ENCODE measurements at regions not wholly inside any gene's neighbourhood (a gene's known extent, or its start where the extent isn't known, plus 50 kb on each side); places are given as distances from the start of the nearest gene placed in this dataset.
"Not testable (repeated sequence)": the region's sequence is repeated elsewhere in the genome, so short reads cannot be mapped to it uniquely, and the experiment has no call there.

DNA sequence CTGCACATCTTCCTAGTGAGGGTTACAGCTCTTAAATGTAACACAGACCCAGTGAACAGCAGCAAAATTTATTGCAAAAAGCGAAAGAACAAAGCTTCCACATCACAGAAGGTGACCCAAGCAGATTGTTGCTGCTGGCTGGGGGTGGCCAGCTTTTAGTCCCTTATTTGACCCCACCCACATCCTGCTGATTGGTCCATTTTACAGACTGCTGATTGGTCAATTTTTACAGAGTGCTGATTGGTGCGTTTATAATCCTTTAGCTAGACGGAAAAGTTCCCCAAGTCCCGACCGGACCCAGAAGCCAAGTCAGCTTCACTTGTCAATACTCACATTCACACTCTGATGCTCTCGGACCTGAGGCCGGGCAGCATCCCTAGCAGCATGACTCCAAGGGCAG, 154.5 kb upstream of the ATP10A start:
- DNase-seq = no peak

DNA sequence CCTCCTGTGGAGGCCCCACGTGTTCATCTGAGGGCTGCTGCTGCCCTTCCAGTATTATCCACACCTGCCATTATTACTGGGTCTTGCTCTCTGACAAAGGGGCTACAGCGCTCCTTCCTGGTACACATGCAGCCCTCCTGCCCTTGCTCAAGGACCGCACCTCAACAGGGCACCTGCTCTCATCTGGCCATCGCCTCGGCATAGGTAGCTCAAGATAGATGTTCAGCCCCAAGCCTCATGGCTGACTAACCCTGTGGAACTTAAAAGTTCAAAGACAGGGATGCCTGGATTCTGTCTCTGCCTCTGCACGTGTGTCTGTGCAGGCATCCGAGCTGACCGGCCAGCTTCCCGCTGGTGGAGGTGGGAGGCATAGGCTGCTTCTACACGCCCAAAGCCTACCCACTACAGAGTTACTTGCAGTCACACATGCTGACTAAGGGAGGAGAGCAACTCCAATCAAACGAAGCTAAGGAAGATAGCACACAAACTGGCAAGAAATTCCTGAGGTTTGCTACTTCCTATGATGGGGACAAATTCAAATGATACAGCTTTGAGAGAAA, 152.5 kb upstream of the ATP10A start:
- DNase-seq = no peak

DNA sequence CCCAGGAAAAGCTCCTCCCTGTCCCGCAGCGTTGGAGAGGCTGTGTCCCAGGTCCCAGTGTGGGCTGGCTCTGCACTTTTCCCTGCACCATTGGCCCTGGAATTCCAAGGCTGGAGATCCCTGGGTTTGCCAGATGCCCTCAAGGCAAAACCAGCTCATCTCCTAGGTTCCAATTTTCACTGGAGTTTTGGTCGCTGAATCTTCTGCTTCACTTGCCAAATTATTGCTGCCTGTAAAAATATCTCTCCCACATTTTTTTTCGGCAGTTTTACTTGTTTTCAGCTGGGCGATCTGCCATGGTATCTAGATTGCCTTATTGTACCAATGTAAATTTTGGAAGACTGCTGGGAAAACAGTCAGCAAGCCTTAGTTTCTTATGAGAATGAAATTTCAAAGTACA, 150.9 kb upstream of the ATP10A start:
- DNase-seq = no peak

DNA sequence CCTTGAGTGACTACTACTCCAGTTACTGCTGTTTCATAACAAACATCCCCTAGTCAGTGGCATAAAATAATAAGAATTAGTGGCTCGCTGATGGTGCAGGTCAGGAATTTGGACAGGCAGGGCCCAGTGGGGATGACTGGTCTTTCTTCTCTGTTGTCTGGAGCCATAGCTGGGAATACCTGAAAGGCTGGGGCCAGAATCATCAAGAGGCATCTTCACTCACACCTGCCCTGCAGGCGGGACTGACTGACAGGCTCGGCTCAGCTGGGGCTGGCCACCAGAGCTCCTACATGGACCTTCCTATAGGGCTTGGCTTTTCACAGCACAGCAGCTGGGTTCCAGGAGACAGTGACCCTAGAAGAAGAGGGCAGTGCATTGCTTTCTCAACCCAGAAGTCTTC, 148.8 kb upstream of the ATP10A start:
- no peak for DNase-seq

DNA sequence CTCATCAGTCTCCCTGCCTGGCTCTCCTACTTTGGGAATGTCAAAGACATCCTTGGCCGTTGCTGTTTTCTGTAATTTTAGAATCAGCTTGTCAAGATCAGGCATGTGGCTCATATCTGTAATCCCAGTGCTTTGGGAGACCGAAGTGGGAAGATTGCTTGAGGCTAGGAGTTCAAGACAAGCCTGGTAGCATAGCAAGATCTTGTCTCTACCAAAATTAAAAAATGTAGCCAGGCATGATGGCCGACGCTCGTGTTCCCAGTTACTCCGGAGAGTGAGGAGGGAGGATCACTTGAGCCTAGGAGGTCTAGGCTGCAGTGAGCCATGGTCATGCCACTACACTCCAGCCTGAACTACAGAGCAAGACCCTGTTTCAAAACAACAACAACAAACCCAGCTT, 144.0 kb upstream of the ATP10A start:
- no peak for DNase-seq

DNA sequence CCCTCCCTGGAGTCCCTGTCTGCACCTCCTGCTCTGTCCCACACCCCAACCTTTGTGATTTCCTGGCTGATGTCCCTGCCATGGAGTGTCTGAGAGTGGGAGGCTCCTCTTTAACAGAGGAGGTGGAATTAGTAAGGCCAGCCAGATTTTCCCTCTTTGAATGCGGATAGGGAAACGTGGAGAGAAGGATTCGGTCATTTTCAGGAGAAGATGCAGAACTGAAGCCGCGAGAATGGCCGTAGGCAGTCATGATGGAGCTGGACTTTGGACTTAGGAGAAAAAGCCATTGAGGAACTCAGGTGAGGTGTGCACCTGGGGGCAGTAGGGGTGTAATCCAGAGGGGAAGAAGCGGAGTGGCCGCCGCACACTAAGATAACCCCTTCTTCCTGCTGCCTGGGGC, 138.1 kb upstream of the ATP10A start:
- no peak for DNase-seq

DNA sequence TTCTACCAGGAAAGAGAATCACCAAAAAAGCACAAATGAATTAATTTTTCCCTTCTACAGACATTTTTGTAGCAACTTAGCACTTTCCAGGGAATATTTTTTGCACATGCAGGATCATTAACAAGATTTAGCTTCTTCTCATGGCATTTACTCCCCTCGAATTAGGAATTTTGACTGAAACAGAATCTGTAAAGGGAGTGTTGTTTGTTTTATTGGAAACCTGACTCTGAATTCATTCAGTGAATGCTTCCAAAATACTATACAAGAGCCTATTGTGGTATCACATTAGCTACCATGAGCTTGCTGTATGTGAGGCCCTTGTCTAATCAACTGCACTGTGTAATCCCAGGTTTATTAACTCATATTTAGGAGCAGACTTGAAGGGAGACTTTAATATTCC, 130.4 kb upstream of the ATP10A start:
- DNase-seq = no peak

DNA sequence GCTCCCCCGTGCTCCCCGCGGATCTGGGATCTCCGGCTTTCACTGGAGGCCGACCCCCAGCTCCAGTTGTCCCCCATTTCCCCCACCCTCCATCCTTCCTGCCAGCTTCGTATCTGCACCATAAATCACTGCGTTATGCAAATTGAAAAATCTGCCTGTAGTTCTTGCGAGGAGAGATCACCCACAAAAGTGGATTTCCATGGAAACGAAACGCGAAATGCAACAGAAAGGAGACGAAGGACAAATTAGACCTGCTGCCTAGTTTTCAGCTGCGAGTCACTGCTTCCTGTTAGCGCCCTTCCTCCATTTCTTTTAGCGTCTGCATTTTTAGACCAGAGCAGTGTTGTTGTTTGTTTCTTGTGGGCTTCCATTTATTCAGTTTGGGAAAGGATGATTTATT, 127.1 kb upstream of the ATP10A start:
- no peak for DNase-seq

DNA sequence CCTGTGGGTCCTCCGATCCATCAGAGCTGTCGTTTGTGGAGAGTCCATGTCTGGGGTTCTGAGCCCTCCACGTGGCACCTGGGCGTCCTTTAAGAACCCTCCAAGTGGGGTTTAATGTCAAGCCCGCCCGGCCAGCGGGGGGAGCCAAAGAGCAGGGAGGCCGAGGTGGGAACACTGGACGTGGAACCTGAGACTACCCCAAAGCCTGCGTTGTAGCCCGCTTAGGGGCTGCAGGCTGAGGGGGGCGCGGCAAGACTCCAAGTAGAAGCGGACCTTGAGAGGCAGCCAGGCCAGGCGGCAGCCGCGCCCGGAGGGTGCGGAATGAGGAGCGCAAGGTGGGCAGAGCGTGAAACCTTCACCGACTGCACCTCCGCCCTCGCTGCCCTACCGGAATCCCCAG, 126.2 kb upstream of the ATP10A start:
- no peak for DNase-seq

DNA sequence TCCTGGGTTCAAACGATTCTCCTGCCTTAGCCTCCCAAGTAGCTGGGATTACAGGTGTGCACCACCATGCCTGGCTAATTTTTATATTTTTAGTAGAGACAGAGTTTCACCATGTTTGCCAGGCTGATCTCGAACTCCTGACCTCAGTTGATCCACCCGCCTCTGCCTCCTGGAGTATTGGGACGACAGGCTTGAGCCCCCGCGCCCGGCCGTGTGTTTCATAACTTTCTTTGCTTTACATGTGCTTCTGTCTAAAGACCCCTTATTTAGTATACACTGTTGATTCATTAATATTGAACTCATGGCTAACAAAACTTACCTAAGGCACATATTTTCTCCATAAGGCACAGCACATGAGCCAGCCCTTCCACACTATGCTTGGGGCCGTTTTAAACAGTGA, 125.6 kb upstream of the ATP10A start:
- DNase-seq = not testable (repeated sequence)

DNA sequence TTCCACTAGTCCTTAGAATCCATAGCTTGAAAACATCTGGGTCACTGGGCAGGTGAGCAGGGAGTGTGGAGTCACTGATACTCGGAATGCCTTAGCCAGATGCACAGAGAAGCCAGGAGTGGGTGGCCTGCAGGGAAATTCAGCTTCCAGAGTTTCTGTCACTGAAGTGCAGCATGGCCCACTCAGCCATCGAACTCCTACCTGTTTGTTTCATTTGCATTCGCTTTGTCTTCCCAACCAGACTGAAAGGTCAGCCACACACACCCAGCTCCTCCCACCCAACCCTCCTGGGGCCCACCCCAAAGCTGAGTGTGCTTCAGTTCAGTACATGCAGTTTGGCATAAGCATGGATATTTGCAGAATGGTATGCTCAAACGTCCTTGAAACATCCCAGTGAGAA, 124.5 kb upstream of the ATP10A start:
- DNase-seq = no peak

DNA sequence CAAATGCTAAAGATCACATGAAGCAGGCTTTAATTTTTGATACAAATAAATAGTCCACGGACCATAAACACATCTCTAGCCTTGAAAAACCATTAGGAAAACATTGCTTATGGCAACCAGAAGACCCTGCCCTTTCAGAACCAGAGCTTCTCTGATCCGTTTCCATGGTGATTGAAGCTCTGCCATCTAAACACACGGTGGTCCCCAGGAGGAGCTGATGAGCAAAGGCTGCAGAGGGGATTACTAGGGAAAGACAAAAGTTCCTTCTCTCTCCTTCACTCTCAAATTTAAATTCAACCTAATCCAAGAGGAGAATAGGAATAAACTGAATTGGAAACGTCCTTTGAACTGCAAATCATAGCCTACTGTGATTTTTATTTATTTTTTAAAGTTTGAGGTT, 122.0 kb upstream of the ATP10A start:
- no peak for DNase-seq

DNA sequence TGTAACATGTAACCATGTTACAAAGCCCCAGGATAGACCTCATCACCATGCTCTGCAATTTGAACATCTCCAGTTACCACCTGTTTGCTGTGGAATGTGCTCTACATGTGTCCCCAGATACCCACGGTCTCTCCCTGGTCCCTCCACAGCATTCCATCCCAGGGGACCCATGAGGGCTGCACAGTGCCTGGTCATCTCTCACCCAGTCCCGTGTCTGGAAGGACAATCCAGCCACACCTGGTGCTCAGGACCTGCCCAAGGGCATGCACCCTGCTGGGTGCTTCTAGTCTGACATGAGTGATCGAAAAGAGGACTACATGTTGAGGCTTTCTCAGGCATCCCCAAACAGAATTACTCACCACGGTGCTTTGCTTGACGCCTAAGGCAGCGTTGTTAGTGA, 119.6 kb upstream of the ATP10A start:
- no peak for DNase-seq

DNA sequence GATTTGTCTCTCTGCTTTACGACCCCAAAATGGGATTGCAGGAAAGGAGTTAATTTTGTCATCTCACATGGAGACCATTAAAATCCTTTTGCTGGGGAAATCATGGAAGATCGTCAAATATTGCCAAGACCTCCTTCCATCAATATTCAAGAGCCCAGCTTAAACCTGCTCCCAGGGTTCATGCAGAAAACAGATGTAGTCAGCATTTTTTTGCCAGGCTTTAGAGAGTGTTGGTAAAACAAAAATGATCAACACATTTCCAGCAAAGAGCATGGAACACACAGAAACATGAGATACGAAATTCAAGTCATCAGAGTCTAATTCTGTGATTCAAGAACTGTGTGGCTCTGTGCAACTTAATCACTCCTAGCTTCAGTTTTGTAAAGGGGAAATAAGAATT, 118.0 kb upstream of the ATP10A start:
- no peak for DNase-seq

DNA sequence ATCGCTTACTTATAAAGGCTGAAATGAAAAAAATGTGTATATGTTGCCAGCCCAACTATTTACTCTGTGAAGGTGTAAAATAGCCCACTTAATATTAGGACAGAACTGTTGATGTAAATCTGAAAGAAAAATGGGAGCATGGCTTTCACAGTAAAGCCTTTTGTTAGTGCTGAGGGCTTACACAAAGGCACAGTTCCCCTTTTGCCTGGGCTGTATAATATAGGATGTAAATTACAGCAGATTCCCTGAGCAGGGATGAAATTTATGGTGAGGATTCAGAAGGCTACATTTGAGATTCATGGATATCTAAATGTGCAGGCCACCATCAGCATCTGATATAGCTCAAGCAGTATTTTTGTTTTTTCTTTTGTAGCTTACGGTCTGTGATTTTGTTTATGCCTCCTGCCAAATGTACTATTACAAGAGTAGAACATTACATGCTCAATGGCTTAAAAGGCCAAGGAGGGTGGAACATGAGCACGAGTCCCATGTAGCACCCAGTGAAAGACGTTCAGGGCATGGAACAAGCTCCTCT, 109.1 kb upstream of the ATP10A start:
- DNase-seq = no peak

DNA sequence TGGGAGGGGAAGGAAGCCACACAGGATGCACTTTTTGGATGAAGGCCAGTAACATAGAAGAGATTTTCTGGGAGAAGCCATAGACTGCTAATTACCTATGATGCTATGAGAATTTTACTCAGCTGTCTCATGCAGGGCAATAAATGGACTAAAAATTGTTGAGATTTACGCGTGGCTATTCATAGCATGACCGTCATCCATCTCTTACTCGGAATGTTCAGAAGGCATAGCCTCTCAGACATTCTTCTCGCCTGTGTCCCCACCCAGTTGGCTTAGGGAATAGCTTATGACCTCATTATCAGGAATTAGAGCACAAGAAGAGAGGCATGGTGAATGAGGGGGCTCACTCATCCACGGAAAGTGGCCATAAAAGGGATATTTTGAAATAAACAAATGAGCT, 107.9 kb upstream of the ATP10A start:
- DNase-seq = no peak

DNA sequence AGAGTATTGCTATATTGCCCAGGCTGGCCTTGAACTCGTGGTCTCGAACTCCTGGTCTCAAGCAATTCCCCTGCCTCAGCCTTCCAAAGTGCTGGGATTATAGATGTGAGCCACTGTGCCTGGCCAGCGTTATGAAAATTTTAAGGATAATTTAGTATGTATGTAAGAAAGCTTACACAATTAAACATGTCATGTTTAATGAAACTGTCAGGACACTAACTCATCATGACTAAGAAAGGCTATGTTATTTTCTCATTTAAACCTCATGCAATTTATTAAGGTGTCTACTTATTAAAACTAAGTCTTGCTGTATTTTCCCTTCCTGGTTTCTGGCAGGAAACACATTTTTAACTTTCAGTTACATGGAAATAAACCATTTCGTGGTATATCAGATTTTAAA, 106.8 kb upstream of the ATP10A start:
- no peak for DNase-seq

DNA sequence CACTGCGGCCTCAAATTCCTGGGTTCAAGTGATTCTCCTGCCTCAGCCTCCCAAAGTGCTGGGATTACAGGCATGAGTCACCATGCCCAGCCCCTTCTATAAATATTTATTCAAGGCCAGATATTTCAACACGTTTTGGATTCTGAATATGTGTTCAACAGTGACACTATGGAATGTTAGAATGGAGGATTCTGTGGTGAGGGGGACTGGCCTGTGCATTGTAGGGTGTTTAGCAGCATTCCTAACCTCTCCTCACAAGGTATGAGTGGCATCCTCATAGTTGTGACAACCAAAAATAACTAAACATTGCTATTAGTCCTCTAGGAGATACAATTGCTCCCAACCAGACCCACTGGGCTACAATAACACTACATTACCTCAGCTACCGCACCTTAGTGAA, 104.0 kb upstream of the ATP10A start:
- DNase-seq = no peak

DNA sequence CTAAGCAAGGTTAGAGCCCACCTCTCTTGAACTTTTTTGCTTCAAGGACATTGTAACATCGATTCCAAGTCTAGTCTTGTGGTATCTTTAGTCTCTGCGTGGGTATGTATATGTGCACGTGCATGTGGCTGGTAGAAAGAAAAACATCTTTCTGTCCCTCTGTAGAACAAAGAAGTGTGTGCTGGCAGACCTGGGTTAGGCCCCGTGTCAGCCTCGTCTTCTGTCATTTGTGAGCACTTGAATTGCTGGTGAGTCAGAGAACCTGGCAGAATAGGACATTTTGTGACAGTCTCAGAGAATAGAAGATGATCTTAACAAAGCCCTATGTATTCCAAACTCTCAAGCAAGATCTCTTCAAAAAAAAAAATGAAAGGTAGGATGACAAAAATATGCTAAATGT, 102.2 kb upstream of the ATP10A start:
- no peak for DNase-seq

DNA sequence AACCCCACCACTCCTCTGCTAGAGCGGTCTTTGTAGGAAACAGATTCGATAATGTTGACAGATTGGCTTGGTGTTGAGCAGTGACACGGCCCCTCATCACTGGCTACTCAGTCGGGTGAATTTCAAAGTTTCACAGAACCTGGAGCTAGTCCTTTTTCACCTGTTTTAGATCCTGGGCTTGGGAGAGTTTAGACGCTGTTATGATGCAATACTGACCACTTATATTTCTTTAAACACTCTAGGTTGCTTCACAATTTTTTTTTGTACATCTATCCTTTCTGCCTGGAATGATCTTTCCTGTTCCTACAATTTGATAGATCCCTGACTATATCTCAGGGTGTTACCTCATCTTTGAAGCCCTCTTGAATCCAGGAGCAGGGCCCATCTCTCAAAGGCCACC, 97.1 kb upstream of the ATP10A start:
- no peak for DNase-seq

DNA sequence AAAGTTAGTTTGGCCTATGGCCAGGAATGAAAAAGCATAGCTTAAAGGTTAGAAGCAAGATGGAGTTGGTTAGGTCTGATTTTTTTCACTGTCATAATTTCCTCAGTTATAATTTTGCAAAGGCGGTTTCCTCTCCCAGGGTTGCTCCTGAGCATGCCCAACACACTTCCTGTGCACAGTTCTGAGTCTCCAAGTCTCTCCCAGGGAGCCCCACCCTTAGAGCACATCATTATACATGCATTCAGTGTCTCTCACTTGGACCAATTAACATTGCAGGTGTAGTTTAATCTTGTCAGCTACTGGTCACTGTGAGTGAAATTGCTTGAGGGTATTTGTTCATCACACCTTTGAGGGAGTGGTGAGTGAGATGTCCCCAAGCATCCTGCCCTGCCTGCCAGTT, 96.0 kb upstream of the ATP10A start:
- DNase-seq = no peak

DNA sequence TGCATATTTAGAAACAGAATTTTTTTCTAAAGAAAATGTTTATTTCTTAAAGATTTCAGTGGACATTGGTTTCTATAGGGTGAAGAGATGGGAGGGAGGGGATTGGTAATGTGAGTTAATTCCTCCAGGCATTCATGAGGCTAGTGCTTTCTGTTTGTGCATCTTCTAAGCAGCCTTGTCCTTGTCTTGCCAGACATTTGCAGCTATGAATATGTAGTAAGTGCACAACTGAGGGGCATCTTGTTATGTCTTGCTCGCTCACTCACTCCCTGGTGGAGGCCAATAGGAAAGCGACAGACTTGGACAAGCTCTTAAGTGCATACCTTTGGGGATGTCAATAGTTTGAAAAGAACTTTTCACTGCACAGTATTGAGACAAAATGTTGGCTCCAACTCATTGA, 92.5 kb upstream of the ATP10A start:
- no peak for DNase-seq

DNA sequence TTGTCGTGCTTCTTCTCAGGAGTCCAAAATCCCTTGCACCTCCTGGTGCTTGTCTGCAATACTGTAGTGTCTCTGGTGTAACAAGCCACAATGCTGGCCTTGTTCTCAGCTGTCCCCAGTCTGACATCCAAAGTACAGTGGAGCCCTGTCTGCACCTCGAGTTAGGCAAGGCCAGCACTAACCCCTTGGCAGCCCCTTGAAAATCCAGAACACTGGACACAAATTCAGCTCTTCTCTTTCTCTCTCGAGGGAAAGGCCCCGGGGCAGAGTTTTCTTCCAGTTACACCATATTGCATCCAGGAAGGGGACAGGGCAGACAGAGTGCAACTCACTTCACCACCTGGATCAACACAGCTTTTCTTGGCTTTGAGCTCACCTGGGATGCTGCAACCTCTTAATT, 91.3 kb upstream of the ATP10A start:
- DNase-seq = no peak

DNA sequence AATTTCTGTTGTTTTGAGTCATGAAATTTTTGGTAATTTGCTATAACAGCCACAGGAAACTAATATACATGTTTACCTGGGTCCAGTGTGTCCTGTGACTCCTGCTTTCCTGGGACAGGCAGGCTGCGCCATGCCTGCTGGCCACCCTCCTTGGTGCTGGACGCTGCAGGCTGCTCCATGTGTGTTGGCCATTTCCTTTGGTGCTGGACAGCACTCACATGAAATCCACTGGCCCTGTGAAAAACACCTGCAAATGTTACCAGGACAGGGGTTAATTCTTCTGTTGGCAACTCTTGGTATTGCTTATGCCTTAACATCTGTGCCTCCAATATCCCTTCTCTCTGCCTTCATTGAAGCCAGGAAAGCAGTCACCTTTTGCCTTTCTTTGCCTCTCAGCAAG, 86.9 kb upstream of the ATP10A start:
- no peak for DNase-seq
